Calu3 (cell line): ENCODE measurements at regions not wholly inside any gene's neighbourhood (a gene's known extent, or its start where the extent isn't known, plus 50 kb on each side); places are given as distances from the start of the nearest gene placed in this dataset.

Experiments used
- BruUV-seq: library from RNA; stranded (reverse); fragments of 400-500 nt; replicated peaks from 2 replicates; lab custom pipeline; 2021; lab: Mats Ljungman, UMichigan
- CTCF ChIA-PET: fragments of 300-600 bp; sonication (Branson Sonifier 250); formaldehyde crosslinking; loops from one replicate; lab custom pipeline; 2022; ENCODE audit warnings: antibody characterized with exemption; lab: Charles Lee
- DNase-seq: peaks from one replicate; pipeline ENCODE4 v3.0.0; 2022
- H3K27ac Mint-ChIP-seq: one replicate; pipeline ENCODE4 v1.8.0; 2022; ENCODE audit warnings: mixed read lengths; ENCODE audit not compliant: unreplicated experiment
- H3K27me3 Mint-ChIP-seq: one replicate; pipeline ENCODE4 v1.8.0; 2022; ENCODE audit warnings: mixed read lengths; ENCODE audit not compliant: unreplicated experiment
- H3K36me3 Mint-ChIP-seq: one replicate; pipeline ENCODE4 v1.8.0; 2022; ENCODE audit warnings: mild to moderate bottlenecking, moderate library complexity, mixed read lengths; ENCODE audit not compliant: insufficient read depth, unreplicated experiment
- H3K4me1 Mint-ChIP-seq: one replicate; pipeline ENCODE4 v1.8.0; 2022; ENCODE audit warnings: mild to moderate bottlenecking, low read depth, mixed read lengths; ENCODE audit not compliant: unreplicated experiment
- H3K4me3 Mint-ChIP-seq: one replicate; pipeline ENCODE4 v1.8.0; 2022; ENCODE audit warnings: mild to moderate bottlenecking, low read depth, moderate library complexity, mixed read lengths; ENCODE audit not compliant: unreplicated experiment
- H3K9me3 Mint-ChIP-seq: one replicate; pipeline ENCODE4 v1.8.0; 2022; ENCODE audit warnings: low read depth, mixed read lengths; ENCODE audit not compliant: unreplicated experiment
- CTCF ChIP-seq: fragments of 200-600 bp; IDR thresholded peaks from one replicate; pipeline ENCODE4 v1.8.0; 2022; ENCODE audit warnings: antibody characterized with exemption; ENCODE audit not compliant: unreplicated experiment
- intact Hi-C: fragments of 100-400 bp; cut with micrococcal nuclease; formaldehyde crosslinking; loops from one replicate; pipeline ENCODE4 v1.10.0; 2022; ENCODE audit not compliant: unreplicated experiment

DNA sequence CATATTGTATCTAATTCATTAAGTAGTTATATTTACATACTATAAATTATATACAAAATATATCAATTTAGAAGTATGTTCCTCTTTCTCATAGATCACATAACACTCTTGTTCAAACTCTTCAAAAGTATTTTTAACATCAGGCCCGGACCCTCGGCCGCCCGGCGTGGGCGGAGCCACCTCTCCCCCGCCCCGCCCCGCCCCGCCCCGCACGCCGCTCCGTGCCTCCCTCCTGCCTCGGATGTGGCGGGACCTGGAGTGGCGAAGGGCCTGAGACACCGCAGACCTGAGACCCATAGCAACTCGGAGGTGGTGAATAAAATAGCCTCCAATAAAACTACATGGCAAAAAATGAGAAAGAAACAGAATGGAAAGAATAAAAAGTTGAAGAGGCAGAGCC, 105.9 kb upstream of the BDNF start:
- intact Hi-C loops = no loop called here
- H3K9me3 Mint-ChIP-seq = no peaks in the 10 kb centered on the region
- H3K27me3 Mint-ChIP-seq = no peaks in the 10 kb centered on the region

DNA sequence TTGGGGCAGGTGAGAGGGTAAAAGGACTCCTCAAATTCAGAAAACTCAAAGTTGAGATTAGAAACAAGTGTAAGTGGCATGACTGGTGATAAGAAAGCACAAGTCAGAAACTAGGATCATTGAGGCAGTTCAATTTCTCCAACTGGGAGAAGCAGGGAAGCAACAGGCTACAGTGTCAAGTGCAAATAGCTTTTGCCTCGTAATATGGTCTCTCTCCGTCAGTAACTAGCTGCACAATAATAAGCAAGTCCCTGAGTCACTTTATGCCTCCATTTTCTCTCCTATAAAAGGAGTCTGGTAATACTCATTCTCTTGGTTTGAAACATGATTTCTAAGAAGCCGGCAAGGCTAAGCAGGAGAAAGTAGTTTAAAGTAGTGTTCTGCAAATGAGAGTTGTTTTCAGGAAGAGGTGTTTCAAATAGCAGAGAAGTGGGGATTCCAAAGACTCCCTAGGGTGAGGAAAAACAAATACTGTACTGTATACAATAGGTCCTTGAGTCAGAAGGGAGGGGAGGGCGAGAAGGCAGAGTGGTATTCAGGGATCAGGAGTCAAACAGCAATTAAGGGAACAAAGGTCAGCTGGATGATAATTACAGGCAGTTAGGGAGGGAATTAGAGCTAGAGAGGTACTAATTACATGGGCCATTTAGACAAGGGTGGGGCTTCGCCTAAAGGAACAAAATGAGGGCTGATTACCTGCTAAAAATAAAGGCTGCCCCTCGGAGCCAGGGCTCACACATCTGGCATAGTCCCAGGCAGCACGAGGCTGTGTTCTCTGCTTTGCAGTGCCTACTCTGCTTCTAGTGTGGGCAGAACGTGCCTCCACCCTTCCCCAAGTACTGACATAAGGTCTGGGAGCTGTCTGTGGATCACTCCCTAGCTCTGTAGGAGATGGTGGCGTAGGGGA, 96.0 kb upstream of the BDNF start:
- intact Hi-C loops = no loop called here
- no TSS peak for BruUV-seq
- Mint-ChIP-seq H3K27ac (no peak overlapping the region), H3K9me3 (peaks cover 10% of the 10 kb centered on the region), H3K27me3 (no peaks in the 10 kb centered on the region), H3K4me1 (peaks cover 21% of the 10 kb centered on the region), H3K4me3 (peak overlapping the region; percentile 12), H3K36me3 (no peaks in the 10 kb centered on the region)
- TF ChIP-seq CTCF = no peak
- peak; percentile 6 for DNase-seq
- CTCF ChIA-PET = no interaction called here

More for the DNA sequence above, 105.9 kb upstream of the BDNF start:
- no peak overlapping the region for H3K4me3 Mint-ChIP-seq
- no peak overlapping the region for H3K27ac Mint-ChIP-seq
- CTCF ChIA-PET = no interaction called here
- TF ChIP-seq CTCF = no peak
- H3K36me3 Mint-ChIP-seq = no peaks in the 10 kb centered on the region
- no peaks in the 10 kb centered on the region for H3K4me1 Mint-ChIP-seq
- no peak for DNase-seq
- no TSS peak for BruUV-seq

DNA sequence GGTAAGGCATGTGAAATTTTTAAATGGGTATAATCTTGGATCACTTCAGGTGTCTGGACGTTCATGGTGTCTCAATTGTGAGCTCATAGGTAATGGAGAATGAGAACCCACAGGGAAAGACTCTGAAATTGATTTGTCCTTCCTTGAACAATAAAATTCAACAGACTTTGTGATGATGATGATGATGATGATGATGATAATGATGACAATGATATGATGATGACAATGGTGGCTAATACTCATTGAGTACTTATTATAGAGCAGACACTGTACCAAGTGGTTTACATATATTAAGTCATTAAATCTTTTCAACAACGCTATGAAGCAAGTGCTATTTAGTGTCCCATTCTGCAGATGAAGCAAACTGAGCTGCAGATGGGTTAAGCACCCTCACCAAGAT, 86.6 kb upstream of the BDNF start:
- no TSS peak for BruUV-seq
- DNase-seq = no peak
- Mint-ChIP-seq H3K27ac (no peak overlapping the region), H3K4me3 (no peak overlapping the region), H3K27me3 (no peaks in the 10 kb centered on the region), H3K36me3 (no peaks in the 10 kb centered on the region), H3K9me3 (peaks cover 3% of the 10 kb centered on the region), H3K4me1 (no peaks in the 10 kb centered on the region)
- CTCF ChIA-PET = interaction anchor here (1.0 kb wide), 1 partner anchor 21 kb away, joined by 3 read pairs; no protein-coding TSS in a partner anchor
- intact Hi-C loops = no loop called here
- TF ChIP-seq CTCF = no peak

GRCh38 chr11:27786331-27786730, 86.1 kb upstream of the BDNF start:
- H3K4me3 Mint-ChIP-seq = no peak overlapping the region
- no peak for DNase-seq
- TF ChIP-seq CTCF = no peak
- H3K36me3 Mint-ChIP-seq = no peaks in the 10 kb centered on the region
- H3K27ac Mint-ChIP-seq = no peak overlapping the region
- CTCF ChIA-PET = interaction anchor here (1.0 kb wide), 1 partner anchor 21 kb away, joined by 3 read pairs; no protein-coding TSS in a partner anchor
- no TSS peak for BruUV-seq
- H3K4me1 Mint-ChIP-seq = no peaks in the 10 kb centered on the region
- intact Hi-C loops = no loop called here
- H3K27me3 Mint-ChIP-seq = no peaks in the 10 kb centered on the region
- no peaks in the 10 kb centered on the region for H3K9me3 Mint-ChIP-seq
